ENCODE measurements at regions not wholly inside any gene's neighbourhood (a gene's known extent, or its start where the extent isn't known, plus 50 kb on each side); places are given as distances from the start of the nearest gene placed in this dataset.

DNA sequence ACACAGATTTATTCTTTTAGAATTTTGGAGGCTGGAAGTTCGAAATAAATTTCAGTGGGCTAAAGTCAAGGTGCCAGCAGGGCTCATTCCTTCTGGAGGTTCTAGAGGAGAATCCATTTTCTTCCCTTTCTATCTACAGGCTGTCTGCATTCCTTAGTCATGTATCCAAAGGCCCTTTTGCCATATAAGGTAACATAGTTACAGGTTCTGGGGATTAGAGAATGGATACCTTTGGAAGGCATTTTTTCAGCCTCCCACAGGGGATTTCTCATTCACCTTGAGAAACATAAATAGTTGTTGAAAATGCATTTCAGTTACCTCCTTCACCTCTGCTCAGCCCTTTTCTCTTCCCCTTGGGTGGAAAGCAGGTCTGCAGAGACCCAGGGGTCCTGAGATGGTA, 280.0 kb upstream of the MAP3K1 start:
- Mint-ChIP-seq H3K9me3 (peaks cover 0 to 6% (median 0%) of the 10 kb centered on the region in 7 donors), H3K27ac (no peak overlapping the region), H3K4me3 (no peak overlapping the region), H3K36me3 (no peaks in the 10 kb centered on the region), H3K27me3 (ENCODE audit: low read depth in 3 of 3) (peaks cover 1 to 2% (median 2%) of the 10 kb centered on the region in 3 donors), H3K4me1 (peaks cover 18% of the 10 kb centered on the region)
- Histone ChIP-seq H2AFZ (ENCODE audit: insufficient read depth, low read depth, low read length, poor library complexity, severe bottlenecking) (no peak overlapping the region), H4K20me1 (ENCODE audit: insufficient read depth, low read length) (no peaks in the 10 kb centered on the region), H3K27ac (ENCODE audit: low read depth in 1 of 2, low read length in 2 of 2) (no peak overlapping the region), H3K9ac (ENCODE audit: insufficient read depth, low read length, poor library complexity, severe bottlenecking) (no peak overlapping the region), H3K36me3 (replicated peaks in 1 of 2; ENCODE audit: control insufficient read depth in 1 of 2, insufficient read depth in 2 of 2, low read length in 2 of 2) (no peaks in the 10 kb centered on the region), H3K79me2 (ENCODE audit: insufficient read depth, low read length) (no peaks in the 10 kb centered on the region), H3K9me3 (replicated peaks in 1 of 2; ENCODE audit: control insufficient read depth in 1 of 2, insufficient read depth in 1 of 2, low read length in 2 of 2) (no peaks in the 10 kb centered on the region), H3K27me3 (ENCODE audit: control insufficient read depth in 2 of 2, insufficient read depth in 2 of 2, low read length in 2 of 2) (no peaks in the 10 kb centered on the region), H3K4me1 (ENCODE audit: control insufficient read depth in 1 of 2, insufficient read depth in 2 of 2, low read length in 2 of 2) (peaks cover 9 to 10% of the 10 kb centered on the region in 2 donors), H3K4me3 (replicated peaks in 1 of 3; ENCODE audit: low read depth in 2 of 3, low read length in 3 of 3) (no peak overlapping the region), H3K4me2 (replicated peaks; ENCODE audit: extremely low read depth, low read length, poor library complexity, severe bottlenecking) (no peak overlapping the region)
- WGBS (ENCODE audit: insufficient coverage): no CpG with 5 or more reads among the region's 1 CpG
- no peak for DNase-seq
- TF ChIP-seq, protein P1, sequence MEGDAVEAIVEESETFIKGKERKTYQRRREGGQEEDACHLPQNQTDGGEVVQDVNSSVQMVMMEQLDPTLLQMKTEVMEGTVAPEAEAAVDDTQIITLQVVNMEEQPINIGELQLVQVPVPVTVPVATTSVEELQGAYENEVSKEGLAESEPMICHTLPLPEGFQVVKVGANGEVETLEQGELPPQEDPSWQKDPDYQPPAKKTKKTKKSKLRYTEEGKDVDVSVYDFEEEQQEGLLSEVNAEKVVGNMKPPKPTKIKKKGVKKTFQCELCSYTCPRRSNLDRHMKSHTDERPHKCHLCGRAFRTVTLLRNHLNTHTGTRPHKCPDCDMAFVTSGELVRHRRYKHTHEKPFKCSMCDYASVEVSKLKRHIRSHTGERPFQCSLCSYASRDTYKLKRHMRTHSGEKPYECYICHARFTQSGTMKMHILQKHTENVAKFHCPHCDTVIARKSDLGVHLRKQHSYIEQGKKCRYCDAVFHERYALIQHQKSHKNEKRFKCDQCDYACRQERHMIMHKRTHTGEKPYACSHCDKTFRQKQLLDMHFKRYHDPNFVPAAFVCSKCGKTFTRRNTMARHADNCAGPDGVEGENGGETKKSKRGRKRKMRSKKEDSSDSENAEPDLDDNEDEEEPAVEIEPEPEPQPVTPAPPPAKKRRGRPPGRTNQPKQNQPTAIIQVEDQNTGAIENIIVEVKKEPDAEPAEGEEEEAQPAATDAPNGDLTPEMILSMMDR (IDR thresholded peaks at IDR 0.05): no peak
- intact Hi-C loops (cut with micrococcal nuclease): no loop called here

DNA sequence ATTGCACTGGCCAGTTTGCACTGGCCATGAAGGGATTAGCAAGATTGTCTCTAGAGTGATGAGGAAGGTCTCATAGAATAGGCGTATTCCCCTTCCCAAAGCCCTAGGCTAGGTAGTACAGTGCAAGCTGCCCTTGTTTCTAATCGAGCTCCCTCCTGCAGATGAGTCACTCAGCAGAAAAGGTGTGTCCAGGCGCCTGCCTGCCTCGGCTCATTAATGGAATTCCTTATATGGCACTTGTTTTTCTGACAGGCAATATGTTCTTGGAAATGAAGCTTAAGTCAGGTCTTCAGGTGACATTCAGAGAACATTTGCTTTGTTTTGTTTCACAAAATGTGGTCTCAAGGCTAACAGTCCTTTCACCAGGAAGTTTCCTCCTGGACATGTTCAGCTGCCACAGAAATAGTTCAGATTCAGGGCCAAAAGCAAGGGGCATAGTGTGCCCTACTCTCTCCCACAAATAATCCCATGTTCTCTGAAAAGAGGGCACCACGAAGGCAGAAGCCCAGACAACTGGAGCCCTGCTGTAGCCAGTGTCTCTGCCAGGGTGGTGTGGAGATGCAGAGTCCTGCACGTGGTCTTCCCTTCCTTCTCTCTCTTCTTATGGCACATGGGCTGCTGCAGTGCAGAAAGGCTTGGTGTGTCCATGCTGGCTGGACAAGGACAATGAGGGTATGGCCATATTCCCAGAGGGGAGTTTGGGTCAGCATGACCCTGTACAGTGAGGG, 281.1 kb upstream of the MAP3K1 start:
- no peak overlapping the region for H2AFZ ChIP-seq (ENCODE audit: insufficient read depth, low read depth, low read length, poor library complexity, severe bottlenecking)
- Mint-ChIP-seq H3K4me1 (peaks cover 29% of the 10 kb centered on the region), H3K36me3 (no peaks in the 10 kb centered on the region), H3K27me3 (ENCODE audit: low read depth in 3 of 3) (peaks cover 1 to 2% (median 2%) of the 10 kb centered on the region in 3 donors), H3K9me3 (peaks cover 0 to 6% (median 0%) of the 10 kb centered on the region in 7 donors), H3K4me3 (no peak overlapping the region), H3K27ac (no peak overlapping the region)
- WGBS (ENCODE audit: insufficient coverage): 100% methylated on average over 4 of the region's 6 CpGs
- H3K79me2 ChIP-seq (ENCODE audit: insufficient read depth, low read length): no peaks in the 10 kb centered on the region
- peaks cover 20 to 21% of the 10 kb centered on the region in 2 donors for H3K4me1 ChIP-seq (ENCODE audit: control insufficient read depth in 1 of 2, insufficient read depth in 2 of 2, low read length in 2 of 2)
- intact Hi-C loops (cut with micrococcal nuclease): no loop called here
- H3K36me3 ChIP-seq (replicated peaks in 1 of 2; ENCODE audit: control insufficient read depth in 1 of 2, insufficient read depth in 2 of 2, low read length in 2 of 2): no peaks in the 10 kb centered on the region
- H3K4me2 ChIP-seq (replicated peaks; ENCODE audit: extremely low read depth, low read length, poor library complexity, severe bottlenecking): no peak overlapping the region
- no peak for DNase-seq
- H3K4me3 ChIP-seq (replicated peaks in 1 of 3; ENCODE audit: low read depth in 2 of 3, low read length in 3 of 3): no peak overlapping the region
- no peaks in the 10 kb centered on the region for H3K27me3 ChIP-seq (ENCODE audit: control insufficient read depth in 2 of 2, insufficient read depth in 2 of 2, low read length in 2 of 2)
- H3K27ac ChIP-seq (ENCODE audit: low read depth in 1 of 2, low read length in 2 of 2): no peak overlapping the region
- TF ChIP-seq, protein P1 (IDR thresholded peaks at IDR 0.05): no peak
- no peaks in the 10 kb centered on the region for H4K20me1 ChIP-seq (ENCODE audit: insufficient read depth, low read length)
- H3K9ac ChIP-seq (ENCODE audit: insufficient read depth, low read length, poor library complexity, severe bottlenecking): no peak overlapping the region
- H3K9me3 ChIP-seq (replicated peaks in 1 of 2; ENCODE audit: control insufficient read depth in 1 of 2, insufficient read depth in 1 of 2, low read length in 2 of 2): no peaks in the 10 kb centered on the region
